COLO829 (cell line): ENCODE measurements at regions not wholly inside any gene's neighbourhood (a gene's known extent, or its start where the extent isn't known, plus 50 kb on each side); places are given as distances from the start of the nearest gene placed in this dataset.
A peak's percentile ranks its signal among the peaks of the same experiment; 100 is the strongest.

Experiments used
- DNase-seq: peaks from one replicate; pipeline ENCODE4 v3.0.0; 2012; ENCODE audit warnings: low spot score

- no peak for DNase-seq
Measured at GRCh38 chr20:22315073-22315472, 269.3 kb downstream of the FOXA2 start.

GRCh38 chr20:22312744-22313346 lies 271.5 kb downstream of the FOXA2 start:
- DNase-seq = peak; percentile 66

GRCh38 chr20:22308934-22309333 lies 275.4 kb downstream of the FOXA2 start:
- DNase-seq = no peak

GRCh38 chr20:22307409-22307808 lies 277.0 kb downstream of the FOXA2 start:
- DNase-seq = no peak

- DNase-seq = no peak
Measured at GRCh38 chr20:22305381-22305780, 279.0 kb downstream of the FOXA2 start.

GRCh38 chr20:22303523-22303922 lies 280.8 kb downstream of the FOXA2 start:
- peak; percentile 20 for DNase-seq

- DNase-seq = no peak
Measured at GRCh38 chr20:22302039-22302438, 282.3 kb downstream of the FOXA2 start.

GRCh38 chr20:22293886-22294285 lies 290.5 kb downstream of the FOXA2 start:
- no peak for DNase-seq

- no peak for DNase-seq
Measured at GRCh38 chr20:22289442-22289841, 294.9 kb downstream of the FOXA2 start.

GRCh38 chr20:22288957-22289356 lies 295.4 kb downstream of the FOXA2 start:
- no peak for DNase-seq

- no peak for DNase-seq
Measured at GRCh38 chr20:22288156-22288555, 296.2 kb downstream of the FOXA2 start.

- DNase-seq = no peak
Measured at GRCh38 chr20:22285555-22285954, 298.8 kb downstream of the FOXA2 start.

GRCh38 chr20:22282696-22283095 lies 301.7 kb downstream of the FOXA2 start:
- DNase-seq = no peak

- DNase-seq = no peak
Measured at GRCh38 chr20:22274330-22274729, 310.0 kb downstream of the FOXA2 start.

- DNase-seq = no peak
Measured at GRCh38 chr20:22268675-22269074, 315.7 kb downstream of the FOXA2 start.

GRCh38 chr20:22264917-22265316 lies 319.5 kb downstream of the FOXA2 start:
- no peak for DNase-seq

- no peak for DNase-seq
Measured at GRCh38 chr20:22260506-22260905, 323.9 kb downstream of the FOXA2 start.

- no peak for DNase-seq
Measured at GRCh38 chr20:22257912-22258311, 326.5 kb downstream of the FOXA2 start.

GRCh38 chr20:22248051-22248667 lies 336.2 kb downstream of the FOXA2 start:
- DNase-seq = peak; percentile 18

- DNase-seq = no peak
Measured at GRCh38 chr20:22245139-22245538, 339.2 kb downstream of the FOXA2 start.

- DNase-seq = no peak
Measured at GRCh38 chr20:22243067-22243466, 341.3 kb downstream of the FOXA2 start.

- no peak for DNase-seq
Measured at GRCh38 chr20:22241609-22242008, 342.8 kb downstream of the FOXA2 start.

- no peak for DNase-seq
Measured at GRCh38 chr20:22232923-22233322, 351.4 kb downstream of the FOXA2 start.

GRCh38 chr20:22232473-22232872 lies 351.9 kb downstream of the FOXA2 start:
- no peak for DNase-seq
